IMR-90 (cell line): ENCODE measurements at regions not wholly inside any gene's neighbourhood (a gene's known extent, or its start where the extent isn't known, plus 50 kb on each side); places are given as distances from the start of the nearest gene placed in this dataset.

Experiments
- CEBPB ChIP-seq: IDR thresholded peaks from 2 replicates; pipeline ENCODE4 v1.6.1; 2012; ENCODE audit warnings: low read depth, low read length, improper control_type of control experiment
- FOS ChIP-seq: fragments of 150-350 bp; IDR thresholded peaks from 2 replicates; pipeline ENCODE4 v1.6.1; 2016; ENCODE audit warnings: low read depth, low read length
- POLR2A ChIP-seq: IDR thresholded peaks from 2 replicates; pipeline ENCODE4 v1.6.1; 2012; ENCODE audit warnings: mild to moderate bottlenecking, low read depth, low read length
- SMC3 ChIP-seq: fragments of 150-350 bp; IDR thresholded peaks from 2 replicates; pipeline ENCODE4 v1.6.1; 2016; ENCODE audit warnings: low read depth, mild to moderate bottlenecking, antibody characterized with exemption, low read length, moderate library complexity
- TF ChIP-seq, protein P1 (sequence below): conservative IDR thresholded peaks from 2 replicates; pipeline ENCODE4 v1.5.1; 2012; ENCODE audit warnings: mild to moderate bottlenecking, low read depth, low read length, improper control_type of control experiment

GRCh38 chr1:14320986-14321385 lies 277.5 kb upstream of the KAZN start:
- TF ChIP-seq, protein P1, sequence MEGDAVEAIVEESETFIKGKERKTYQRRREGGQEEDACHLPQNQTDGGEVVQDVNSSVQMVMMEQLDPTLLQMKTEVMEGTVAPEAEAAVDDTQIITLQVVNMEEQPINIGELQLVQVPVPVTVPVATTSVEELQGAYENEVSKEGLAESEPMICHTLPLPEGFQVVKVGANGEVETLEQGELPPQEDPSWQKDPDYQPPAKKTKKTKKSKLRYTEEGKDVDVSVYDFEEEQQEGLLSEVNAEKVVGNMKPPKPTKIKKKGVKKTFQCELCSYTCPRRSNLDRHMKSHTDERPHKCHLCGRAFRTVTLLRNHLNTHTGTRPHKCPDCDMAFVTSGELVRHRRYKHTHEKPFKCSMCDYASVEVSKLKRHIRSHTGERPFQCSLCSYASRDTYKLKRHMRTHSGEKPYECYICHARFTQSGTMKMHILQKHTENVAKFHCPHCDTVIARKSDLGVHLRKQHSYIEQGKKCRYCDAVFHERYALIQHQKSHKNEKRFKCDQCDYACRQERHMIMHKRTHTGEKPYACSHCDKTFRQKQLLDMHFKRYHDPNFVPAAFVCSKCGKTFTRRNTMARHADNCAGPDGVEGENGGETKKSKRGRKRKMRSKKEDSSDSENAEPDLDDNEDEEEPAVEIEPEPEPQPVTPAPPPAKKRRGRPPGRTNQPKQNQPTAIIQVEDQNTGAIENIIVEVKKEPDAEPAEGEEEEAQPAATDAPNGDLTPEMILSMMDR: no peak
- TF ChIP-seq FOS: no peak
- no peak for TF ChIP-seq CEBPB
- no peak for TF ChIP-seq SMC3
- no peak for TF ChIP-seq POLR2A
